ENCODE measurements at regions not wholly inside any gene's neighbourhood (a gene's known extent, or its start where the extent isn't known, plus 50 kb on each side); places are given as distances from the start of the nearest gene placed in this dataset.

GRCh38 chr5:86688406-86688805, 70.7 kb downstream of the COX7C start:
- TF ChIP-seq TAF1 (IDR thresholded peaks at IDR 0.05; ENCODE audit: borderline replicate concordance, low read depth, low read length) (no peak), POLR2A (IDR thresholded peaks at IDR 0.05; ENCODE audit: low read depth, low read length) (no peak)
